Chondrocyte (in vitro differentiated cells): ENCODE measurements at regions not wholly inside any gene's neighbourhood (a gene's known extent, or its start where the extent isn't known, plus 50 kb on each side); places are given as distances from the start of the nearest gene placed in this dataset.

Experiments
- DNase-seq: peaks from one replicate; pipeline ENCODE4 v3.0.0; 2021; ENCODE audit warnings: mixed read lengths, low spot score
- H3K27ac Mint-ChIP-seq: one replicate; pipeline ENCODE4 v1.8.0; 2021; ENCODE audit warnings: mild to moderate bottlenecking, moderate library complexity, mixed read lengths; ENCODE audit not compliant: unreplicated experiment
- H3K27me3 Mint-ChIP-seq: 2 replicates; pipeline ENCODE4 v1.8.0; 2021; ENCODE audit warnings: low read depth, mixed read lengths
- H3K36me3 Mint-ChIP-seq: 2 replicates; pipeline ENCODE4 v1.8.0; 2021; ENCODE audit warnings: low read depth, mixed read lengths
- H3K4me1 Mint-ChIP-seq: 2 replicates; pipeline ENCODE4 v1.8.0; 2021; ENCODE audit warnings: low read depth, mild to moderate bottlenecking, mixed read lengths
- H3K4me3 Mint-ChIP-seq: one replicate; pipeline ENCODE4 v1.8.0; 2021; ENCODE audit warnings: mild to moderate bottlenecking, moderate library complexity, mixed read lengths; ENCODE audit not compliant: unreplicated experiment
- H3K9me3 Mint-ChIP-seq: 2 replicates; pipeline ENCODE4 v1.8.0; 2021; ENCODE audit warnings: low read depth, mixed read lengths
- CTCF ChIP-seq: fragments of 200-600 bp; sonication (generic); IDR thresholded peaks from 2 replicates; pipeline ENCODE4 v1.5.0; 2021; ENCODE audit warnings: antibody characterized with exemption, mild to moderate bottlenecking, moderate library complexity

DNA sequence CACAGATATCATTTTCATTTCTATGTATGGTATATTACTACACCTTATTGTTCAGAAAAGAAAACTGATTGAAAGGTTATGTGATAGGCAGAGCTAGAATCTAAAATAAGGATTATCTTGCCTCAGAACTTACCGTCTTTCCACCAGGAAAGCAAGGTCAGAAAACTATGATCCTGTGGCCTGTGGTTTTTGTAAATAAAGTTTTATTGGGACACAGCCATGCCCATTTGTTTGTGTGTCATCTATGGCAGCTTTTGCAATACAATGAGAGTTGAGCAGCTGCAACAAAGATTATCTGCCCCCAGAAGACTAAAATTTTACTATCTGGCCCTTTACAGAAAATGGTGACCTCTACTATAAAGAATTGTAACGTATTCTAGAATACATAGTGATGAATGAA, 314.7 kb upstream of the SLCO3A1 start:
- H3K4me1 Mint-ChIP-seq: peaks cover 24% of the 10 kb centered on the region
- H3K27ac Mint-ChIP-seq: no peak overlapping the region
- H3K27me3 Mint-ChIP-seq: peaks cover 2% of the 10 kb centered on the region
- no peaks in the 10 kb centered on the region for H3K36me3 Mint-ChIP-seq
- no peak overlapping the region for H3K4me3 Mint-ChIP-seq
- peaks cover 6% of the 10 kb centered on the region for H3K9me3 Mint-ChIP-seq
- DNase-seq: no peak
- TF ChIP-seq CTCF: no peak

DNA sequence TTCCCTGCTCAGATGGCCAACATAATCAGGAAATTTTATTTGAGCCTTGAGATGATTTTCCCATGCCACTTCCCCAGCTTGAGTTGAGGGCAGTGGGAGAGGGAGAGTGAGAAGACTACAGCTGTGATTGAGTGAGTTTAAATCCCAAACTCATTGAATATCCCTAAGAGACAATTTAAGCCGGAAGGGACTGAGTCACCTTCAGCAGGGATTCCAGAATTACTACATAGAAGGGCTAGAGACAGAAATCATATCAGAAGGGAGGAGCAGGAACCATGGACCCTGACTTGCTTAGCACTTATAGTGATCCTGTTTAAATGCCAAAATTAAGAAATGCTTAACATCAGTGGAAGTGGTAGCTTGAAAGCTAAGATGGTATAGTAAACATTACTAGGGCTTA, 312.2 kb upstream of the SLCO3A1 start:
- no peak for DNase-seq
- peaks cover under 1% of the 10 kb centered on the region for H3K9me3 Mint-ChIP-seq
- peaks cover 4% of the 10 kb centered on the region for H3K27me3 Mint-ChIP-seq
- no peak for TF ChIP-seq CTCF
- H3K27ac Mint-ChIP-seq: no peak overlapping the region
- no peak overlapping the region for H3K4me3 Mint-ChIP-seq
- H3K4me1 Mint-ChIP-seq: peaks cover 19% of the 10 kb centered on the region
- H3K36me3 Mint-ChIP-seq: no peaks in the 10 kb centered on the region

DNA sequence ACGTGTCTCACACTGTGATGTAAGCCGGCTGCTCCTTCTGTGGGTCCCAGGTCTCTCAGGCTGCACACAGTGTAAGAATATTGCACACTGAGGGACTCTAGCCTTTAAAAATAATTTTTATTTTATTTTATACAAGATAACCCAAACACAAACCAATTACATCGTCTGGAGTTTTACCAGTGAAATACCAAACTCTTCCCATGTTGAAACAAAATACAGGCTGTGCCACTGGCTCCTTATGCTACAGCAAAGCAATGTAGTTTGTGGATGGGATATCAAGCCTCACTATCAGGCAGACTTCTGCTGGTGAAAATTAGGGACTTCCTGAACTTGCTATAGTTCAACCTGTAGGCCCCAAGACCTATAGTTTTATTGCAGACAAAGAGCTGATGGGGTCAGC, 311.3 kb upstream of the SLCO3A1 start:
- Mint-ChIP-seq H3K4me3 (no peak overlapping the region), H3K27ac (no peak overlapping the region), H3K9me3 (no peaks in the 10 kb centered on the region), H3K4me1 (peaks cover 10% of the 10 kb centered on the region), H3K27me3 (peaks cover 4% of the 10 kb centered on the region), H3K36me3 (no peaks in the 10 kb centered on the region)
- no peak for DNase-seq
- no peak for TF ChIP-seq CTCF

- H3K27ac Mint-ChIP-seq: no peak overlapping the region
- no peak for TF ChIP-seq CTCF
- H3K4me3 Mint-ChIP-seq: no peak overlapping the region
- no peak for DNase-seq
- H3K36me3 Mint-ChIP-seq: no peaks in the 10 kb centered on the region
- peaks cover 2% of the 10 kb centered on the region for H3K27me3 Mint-ChIP-seq
- peaks cover 10% of the 10 kb centered on the region for H3K4me1 Mint-ChIP-seq
- no peaks in the 10 kb centered on the region for H3K9me3 Mint-ChIP-seq
Measured at GRCh38 chr15:91547356-91547755, 306.2 kb upstream of the SLCO3A1 start.

- no peak overlapping the region for H3K4me3 Mint-ChIP-seq
- no peak for TF ChIP-seq CTCF
- no peak overlapping the region for H3K27ac Mint-ChIP-seq
- DNase-seq: no peak
- no peaks in the 10 kb centered on the region for H3K9me3 Mint-ChIP-seq
- H3K27me3 Mint-ChIP-seq: peaks cover 2% of the 10 kb centered on the region
- peaks cover 10% of the 10 kb centered on the region for H3K4me1 Mint-ChIP-seq
- no peaks in the 10 kb centered on the region for H3K36me3 Mint-ChIP-seq
Measured at GRCh38 chr15:91548549-91548948, 305.0 kb upstream of the SLCO3A1 start.
